MM.1S (cell line): ENCODE measurements at regions not wholly inside any gene's neighbourhood (a gene's known extent, or its start where the extent isn't known, plus 50 kb on each side); places are given as distances from the start of the nearest gene placed in this dataset.

Source experiments
- DNase-seq: peaks from one replicate; pipeline ENCODE4 v3.0.0-alpha.2; 2015
- H2AFZ ChIP-seq: fragments of 300-600 bp; sonication (generic); 2 replicates; pipeline ENCODE4 v1.6.0; 2016; ENCODE audit warnings: antibody characterized with exemption, low read length
- H3F3A ChIP-seq: fragments of 300-600 bp; sonication (generic); 2 replicates; pipeline ENCODE4 v1.6.1; 2016; ENCODE audit warnings: mild to moderate bottlenecking, antibody characterized with exemption, low read length, moderate library complexity, mixed read lengths; ENCODE audit not compliant: insufficient read depth
- H3K27ac ChIP-seq: fragments of 300-600 bp; sonication (generic); 2 replicates; pipeline ENCODE4 v1.5.1; 2016; ENCODE audit warnings: mild to moderate bottlenecking, low read length
- H3K27me3 ChIP-seq: fragments of 300-600 bp; sonication (generic); replicated peaks from 2 replicates; pipeline ENCODE4 v1.6.0; 2016; ENCODE audit warnings: low read length; ENCODE audit not compliant: insufficient read depth
- H3K36me3 ChIP-seq: fragments of 300-600 bp; sonication (generic); replicated peaks from 2 replicates; pipeline ENCODE4 v1.6.1; 2016; ENCODE audit warnings: mild to moderate bottlenecking, low read length, mixed read lengths; ENCODE audit not compliant: insufficient read depth
- H3K4me1 ChIP-seq: fragments of 300-600 bp; sonication (generic); 2 replicates; pipeline ENCODE4 v1.6.1; 2016; ENCODE audit warnings: low read length, mixed read lengths
- H3K4me2 ChIP-seq: fragments of 300-600 bp; sonication (generic); 2 replicates; pipeline ENCODE4 v1.6.0; 2016; ENCODE audit warnings: low read depth, low read length
- H3K4me3 ChIP-seq: fragments of 300-600 bp; sonication (generic); 2 replicates; pipeline ENCODE4 v1.5.1; 2016; ENCODE audit warnings: low read length, mixed read lengths
- H3K79me2 ChIP-seq: fragments of 300-600 bp; sonication (generic); 2 replicates; pipeline ENCODE4 v1.6.1; 2016; ENCODE audit warnings: mixed run types, low read length, mixed read lengths
- H3K9ac ChIP-seq: fragments of 300-600 bp; sonication (generic); 2 replicates; pipeline ENCODE4 v1.6.1; 2016; ENCODE audit warnings: low read length, mixed read lengths
- H3K9me2 ChIP-seq: fragments of 300-600 bp; sonication (generic); replicated peaks from 2 replicates; pipeline ENCODE4 v1.6.1; 2016; ENCODE audit warnings: mild to moderate bottlenecking, low read length, mixed read lengths; ENCODE audit not compliant: insufficient read depth
- H3K9me3 ChIP-seq: fragments of 300-600 bp; sonication (generic); replicated peaks from 2 replicates; pipeline ENCODE4 v1.6.1; 2016; ENCODE audit warnings: mild to moderate bottlenecking, low read length, mixed read lengths; ENCODE audit not compliant: insufficient read depth
- H4K20me1 ChIP-seq: fragments of 300-600 bp; sonication (generic); 2 replicates; pipeline ENCODE4 v1.6.1; 2016; ENCODE audit warnings: mild to moderate bottlenecking, low read length, moderate library complexity, mixed read lengths; ENCODE audit not compliant: insufficient read depth
- CTCF ChIP-seq: fragments of 300-600 bp; sonication (generic); IDR thresholded peaks from 2 replicates; pipeline ENCODE4 v1.5.1; 2016; ENCODE audit warnings: antibody characterized with exemption, low read length, mixed read lengths
- EZH2 ChIP-seq: fragments of 300-600 bp; sonication (generic); optimal IDR thresholded peaks from 2 replicates; pipeline ENCODE3; 2017; ENCODE audit warnings: low read depth, mild to moderate bottlenecking, antibody characterized with exemption, low read length, mixed read lengths
- EZH2phosphoT487 ChIP-seq: fragments of 300-600 bp; sonication (generic); IDR thresholded peaks from 2 replicates; pipeline ENCODE4 v1.6.1; 2018; ENCODE audit warnings: antibody characterized with exemption, low read length

GRCh38 chr5:143952809-143953208 lies 140.8 kb downstream of the HMHB1 start:
- Histone ChIP-seq H3K9me3 (no peaks in the 10 kb centered on the region), H3K9me2 (no peaks in the 10 kb centered on the region), H2AFZ (no peak overlapping the region), H3K4me1 (no peaks in the 10 kb centered on the region), H3F3A (no peaks in the 10 kb centered on the region), H3K9ac (no peak overlapping the region), H3K79me2 (no peaks in the 10 kb centered on the region), H4K20me1 (no peaks in the 10 kb centered on the region), H3K27me3 (no peaks in the 10 kb centered on the region), H3K27ac (no peak overlapping the region), H3K4me2 (no peak overlapping the region), H3K36me3 (no peaks in the 10 kb centered on the region), H3K4me3 (no peak overlapping the region)
- TF ChIP-seq EZH2 (no peak), CTCF (no peak), EZH2phosphoT487 (no peak)
- no peak for DNase-seq

- no peaks in the 10 kb centered on the region for H4K20me1 ChIP-seq
- no peak overlapping the region for H3K9ac ChIP-seq
- TF ChIP-seq EZH2phosphoT487 (no peak), EZH2 (no peak), CTCF (no peak)
- H3K27me3 ChIP-seq = no peaks in the 10 kb centered on the region
- no peak overlapping the region for H3K4me2 ChIP-seq
- H3K4me1 ChIP-seq = no peaks in the 10 kb centered on the region
- no peak overlapping the region for H3K27ac ChIP-seq
- no peak for DNase-seq
- no peaks in the 10 kb centered on the region for H3F3A ChIP-seq
- no peaks in the 10 kb centered on the region for H3K9me3 ChIP-seq
- H3K4me3 ChIP-seq = no peak overlapping the region
- no peaks in the 10 kb centered on the region for H3K36me3 ChIP-seq
- H2AFZ ChIP-seq = no peak overlapping the region
- no peaks in the 10 kb centered on the region for H3K79me2 ChIP-seq
- no peaks in the 10 kb centered on the region for H3K9me2 ChIP-seq
Observed at GRCh38 chr5:143953851-143954250, 141.9 kb downstream of the HMHB1 start.

GRCh38 chr5:143955141-143955540 lies 143.2 kb downstream of the HMHB1 start:
- H3K4me1 ChIP-seq = no peaks in the 10 kb centered on the region
- no peaks in the 10 kb centered on the region for H3K36me3 ChIP-seq
- H3K79me2 ChIP-seq = no peaks in the 10 kb centered on the region
- H3K4me3 ChIP-seq = no peak overlapping the region
- H3K9me2 ChIP-seq = no peaks in the 10 kb centered on the region
- TF ChIP-seq CTCF = no peak
- no peak for TF ChIP-seq EZH2phosphoT487
- no peak for TF ChIP-seq EZH2
- no peak overlapping the region for H2AFZ ChIP-seq
- H3K27ac ChIP-seq = no peak overlapping the region
- H3F3A ChIP-seq = no peaks in the 10 kb centered on the region
- no peak overlapping the region for H3K4me2 ChIP-seq
- no peaks in the 10 kb centered on the region for H4K20me1 ChIP-seq
- no peaks in the 10 kb centered on the region for H3K9me3 ChIP-seq
- no peak overlapping the region for H3K9ac ChIP-seq
- DNase-seq = no peak
- no peaks in the 10 kb centered on the region for H3K27me3 ChIP-seq
